DMS79 treated with DMSO at 0.1 percent for 48 hours (cell line): ENCODE measurements at regions not wholly inside any gene's neighbourhood (a gene's known extent, or its start where the extent isn't known, plus 50 kb on each side); places are given as distances from the start of the nearest gene placed in this dataset.

Experiments used
- DNase-seq: peaks from one replicate; lab custom pipeline; 2025; lab: John Stamatoyannopoulos, UW

DNA sequence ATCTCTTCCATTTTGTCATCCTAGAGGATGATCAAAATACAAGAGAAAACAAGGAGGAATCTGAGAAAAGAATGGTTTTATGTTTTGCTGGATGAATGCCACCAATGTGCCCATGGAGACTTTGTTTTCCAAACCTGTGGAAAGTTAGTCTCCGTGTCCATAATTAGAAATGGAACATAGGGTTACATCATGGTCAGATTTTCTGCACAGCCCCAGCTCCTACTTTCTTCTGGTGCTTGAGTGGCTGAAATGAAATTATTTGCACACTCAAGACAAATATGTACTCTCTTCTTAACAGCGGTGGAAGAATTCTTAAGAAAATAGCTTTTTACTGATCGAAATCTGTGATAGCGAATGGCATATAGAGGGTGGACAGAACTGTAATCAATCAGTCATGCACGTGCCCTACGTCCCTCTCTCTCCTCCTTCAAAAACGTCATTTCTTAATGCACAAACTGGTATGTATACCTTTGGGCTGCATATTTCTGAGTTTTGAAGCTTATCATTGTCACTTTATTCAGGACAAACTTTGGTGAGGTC, 825.2 kb downstream of the AACS start:
- no peak for DNase-seq

- DNase-seq, result no peak
These were observed 825.7 kb downstream of the AACS start for GRCh38 chr12:125890971-125891370.

DNA sequence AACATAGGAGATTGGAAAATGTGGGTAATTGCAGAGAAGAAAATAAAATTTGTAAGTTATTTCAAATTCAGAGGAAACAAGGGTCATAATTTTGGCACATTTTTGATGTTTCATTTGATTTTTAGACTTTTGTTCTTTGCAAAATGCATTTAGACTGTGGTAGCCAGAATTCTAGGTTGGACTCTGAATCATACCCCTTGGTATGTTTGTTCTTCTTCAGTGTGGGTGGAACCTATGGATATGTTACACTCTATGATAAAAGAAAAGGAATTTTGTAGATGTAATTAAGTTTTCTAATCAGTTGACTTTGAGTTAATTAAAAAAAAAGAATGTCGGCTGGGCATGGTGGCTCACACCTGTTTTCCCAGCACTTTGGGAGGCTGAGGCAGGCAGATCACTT, 827.0 kb downstream of the AACS start:
- no peak for DNase-seq

- no peak for DNase-seq
These were observed 837.8 kb downstream of the AACS start for GRCh38 chr12:125902991-125903390.

GRCh38 chr12:125907351-125907750, 842.1 kb downstream of the AACS start:
- DNase-seq, result no peak

- no peak for DNase-seq
These were observed 854.7 kb downstream of the AACS start for GRCh38 chr12:125919856-125920470.

DNA sequence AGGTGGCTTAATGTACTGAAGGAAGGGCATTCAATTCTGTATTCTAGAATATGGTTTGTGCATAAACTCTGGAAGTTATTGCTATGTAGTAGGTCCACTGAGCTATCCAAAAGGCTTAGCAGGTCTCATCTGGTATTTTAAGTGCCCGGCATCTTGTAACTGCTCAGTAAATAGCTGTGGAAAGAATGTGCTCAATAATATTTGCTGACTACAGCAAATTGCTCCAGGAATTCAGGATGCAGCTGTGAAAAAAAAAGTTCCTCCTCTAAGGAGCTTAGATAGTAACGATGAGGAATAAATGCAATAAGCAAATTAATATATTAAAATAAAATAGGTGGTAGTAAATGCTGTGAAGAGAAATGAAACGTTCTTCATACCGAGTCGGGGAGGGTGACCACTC, 857.1 kb downstream of the AACS start:
- no peak for DNase-seq

GRCh38 chr12:125936502-125936901, 871.3 kb downstream of the AACS start:
- no peak for DNase-seq

- DNase-seq, result no peak
These were observed 879.2 kb downstream of the AACS start for GRCh38 chr12:125944446-125944845.

- no peak for DNase-seq
These were observed 884.2 kb downstream of the AACS start for GRCh38 chr12:125949471-125949870.

- DNase-seq, result no peak
These were observed 889.1 kb downstream of the AACS start for GRCh38 chr12:125954362-125954761.

DNA sequence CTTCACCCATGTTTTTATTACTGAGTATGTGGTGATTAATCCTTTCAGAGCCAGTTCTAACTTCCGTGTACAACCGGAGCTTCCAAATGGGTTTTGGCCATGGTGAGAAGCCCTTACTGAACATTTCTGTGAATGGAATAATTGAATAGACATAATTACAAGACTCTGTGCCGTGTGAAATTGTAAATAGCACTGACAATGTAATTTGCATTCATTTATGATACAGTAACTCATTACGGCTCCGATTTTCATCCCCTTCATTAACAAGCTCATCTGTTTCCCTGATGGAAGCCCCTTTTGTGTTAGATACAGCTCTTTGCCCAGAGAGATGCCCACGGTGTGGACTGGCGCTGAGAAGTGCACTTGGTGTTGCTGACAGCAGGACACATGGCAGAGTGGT, 891.0 kb downstream of the AACS start:
- no peak for DNase-seq

DNA sequence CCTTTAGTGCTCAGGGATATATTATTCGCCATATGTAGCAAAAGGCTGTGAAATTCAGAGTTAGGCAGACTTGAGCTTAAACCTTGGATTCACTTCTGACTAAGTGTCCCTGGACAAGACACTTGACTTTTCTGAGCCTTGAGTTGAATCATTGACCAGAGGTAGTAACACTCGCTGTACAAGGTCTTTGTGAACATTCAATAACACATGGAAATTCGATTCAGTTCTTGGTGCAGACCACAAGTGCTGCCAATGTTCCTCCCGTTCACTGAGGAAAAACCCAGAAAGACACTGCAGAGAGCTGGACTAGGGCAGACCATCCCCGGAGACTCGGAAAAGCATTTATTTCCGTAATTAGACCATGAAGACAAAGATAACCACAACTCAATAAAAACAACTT, 901.4 kb downstream of the AACS start:
- DNase-seq, result no peak

GRCh38 chr12:125968413-125968812, 903.2 kb downstream of the AACS start:
- no peak for DNase-seq

GRCh38 chr12:125971981-125972380, 906.7 kb downstream of the AACS start:
- DNase-seq, result no peak

DNA sequence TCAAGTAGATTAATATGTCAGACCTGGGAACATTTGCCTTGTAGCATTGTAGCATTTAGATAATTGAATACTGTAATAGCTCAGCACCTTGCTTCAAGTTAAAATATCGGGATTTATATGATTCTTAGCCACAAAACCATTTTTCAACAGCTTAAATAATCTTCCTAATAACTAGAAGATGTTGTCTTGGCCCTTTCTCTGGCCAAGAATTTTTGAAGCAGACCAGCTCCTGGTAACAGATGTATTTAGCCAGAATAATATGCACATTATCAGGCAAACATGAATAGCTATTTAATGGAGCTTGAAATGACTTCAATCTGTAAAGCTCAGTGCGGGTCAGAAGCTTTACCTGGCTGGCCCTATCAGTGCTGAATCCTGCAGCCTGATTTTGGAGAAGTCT, 913.1 kb downstream of the AACS start:
- DNase-seq, result no peak

GRCh38 chr12:125981610-125982253, 916.5 kb downstream of the AACS start:
- no peak for DNase-seq

DNA sequence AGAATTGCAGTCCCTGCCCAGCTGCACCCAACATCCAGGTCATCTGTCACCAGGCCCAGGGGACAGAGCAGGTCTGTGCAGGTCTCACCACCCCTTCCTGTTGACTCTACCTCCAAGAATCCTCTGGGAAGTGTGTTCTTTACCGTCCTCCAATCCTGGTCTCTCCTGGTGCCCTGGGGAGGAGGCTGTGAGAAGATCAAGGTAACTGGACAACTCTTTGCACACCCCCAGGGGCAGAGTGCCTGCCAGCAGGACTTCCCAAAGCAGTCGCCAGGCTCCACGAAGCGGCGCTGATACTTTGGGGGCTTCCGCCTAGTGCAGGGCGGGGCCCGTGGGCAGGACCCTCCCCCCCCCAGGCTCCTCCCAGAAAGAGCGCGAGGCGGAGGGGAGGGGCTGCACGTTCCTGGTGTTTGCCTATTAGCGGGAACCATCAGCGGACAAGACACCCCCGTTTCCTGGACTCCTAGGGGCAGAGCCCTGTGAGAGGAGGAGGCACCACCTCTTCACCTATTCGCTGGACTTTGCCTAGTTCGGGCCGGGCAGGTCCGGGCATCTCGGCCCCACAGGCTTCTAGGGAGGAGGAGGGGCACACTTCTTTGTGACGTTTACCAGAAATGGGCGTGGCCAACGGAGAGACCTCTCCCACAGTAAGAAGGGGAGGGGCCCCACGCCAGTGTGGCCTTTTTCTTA, 918.0 kb downstream of the AACS start:
- no peak for DNase-seq

GRCh38 chr12:125983784-125984500, 918.7 kb downstream of the AACS start:
- DNase-seq, result no peak

GRCh38 chr12:125988545-125988944, 923.3 kb downstream of the AACS start:
- DNase-seq, result no peak

- no peak for DNase-seq
These were observed 924.5 kb downstream of the AACS start for GRCh38 chr12:125989696-125990095.

GRCh38 chr12:125996443-125996842, 931.2 kb downstream of the AACS start:
- no peak for DNase-seq

DNA sequence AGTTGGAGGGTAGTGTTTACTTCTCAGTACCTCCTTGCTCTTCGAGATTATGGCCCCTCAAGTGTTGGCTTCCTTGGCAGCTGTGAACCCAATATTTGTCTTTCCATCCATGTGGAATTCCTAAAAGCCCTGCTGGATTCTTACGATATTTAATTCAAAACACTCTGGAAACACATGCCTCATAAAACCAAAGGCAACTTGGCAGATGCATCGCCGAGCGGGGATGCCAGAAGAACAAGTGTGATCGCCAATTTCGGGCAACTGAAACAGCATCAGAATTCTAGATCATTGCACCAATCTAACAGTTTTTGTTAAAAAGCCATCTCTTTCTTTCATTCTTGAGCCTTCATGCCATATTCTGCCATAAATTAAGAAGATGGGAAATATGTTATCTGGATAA, 934.4 kb downstream of the AACS start:
- DNase-seq, result no peak
